HG03575 (cell line): ENCODE measurements at regions not wholly inside any gene's neighbourhood (a gene's known extent, or its start where the extent isn't known, plus 50 kb on each side); places are given as distances from the start of the nearest gene placed in this dataset.

Source experiments
- ATAC-seq: cut with Tn5 transposase; IDR thresholded peaks from one replicate; pipeline ENCODE4 v1.9.1; 2021; ENCODE audit not compliant: unreplicated experiment, insufficient number of reproducible peaks, low FRiP score; ENCODE audit errors: extremely low read depth

- ATAC-seq = no peak
Observed at GRCh38 chr2:118549503-118549902, 297.9 kb downstream of the EN1 start.

GRCh38 chr2:118548880-118549488 lies 298.5 kb downstream of the EN1 start:
- ATAC-seq = no peak

GRCh38 chr2:118539290-118539689 lies 308.2 kb downstream of the EN1 start:
- no peak for ATAC-seq

- ATAC-seq = no peak
Observed at GRCh38 chr2:118536306-118536705, 311.1 kb downstream of the EN1 start.

- ATAC-seq = no peak
Observed at GRCh38 chr2:118535818-118536212, 311.6 kb downstream of the EN1 start.

- ATAC-seq = no peak
Observed at GRCh38 chr2:118535171-118535817, 312.2 kb downstream of the EN1 start.

- no peak for ATAC-seq
Observed at GRCh38 chr2:118530976-118531375, 316.5 kb downstream of the EN1 start.

- no peak for ATAC-seq
Observed at GRCh38 chr2:118529908-118530599, 317.4 kb downstream of the EN1 start.

- ATAC-seq = no peak
Observed at GRCh38 chr2:118527571-118527970, 319.9 kb downstream of the EN1 start.

- ATAC-seq = no peak
Observed at GRCh38 chr2:118525346-118525745, 322.1 kb downstream of the EN1 start.

- ATAC-seq = no peak
Observed at GRCh38 chr2:118524911-118525310, 322.5 kb downstream of the EN1 start.

- ATAC-seq = no peak
Observed at GRCh38 chr2:118523761-118524160, 323.7 kb downstream of the EN1 start.

- no peak for ATAC-seq
Observed at GRCh38 chr2:118521960-118522359, 325.5 kb downstream of the EN1 start.

GRCh38 chr2:118521272-118521671 lies 326.2 kb downstream of the EN1 start:
- no peak for ATAC-seq

GRCh38 chr2:118520246-118520645 lies 327.2 kb downstream of the EN1 start:
- no peak for ATAC-seq

GRCh38 chr2:118519511-118519910 lies 327.9 kb downstream of the EN1 start:
- no peak for ATAC-seq

GRCh38 chr2:118510807-118511206 lies 336.6 kb downstream of the EN1 start:
- no peak for ATAC-seq

- ATAC-seq = no peak
Observed at GRCh38 chr2:118509319-118510004, 338.0 kb downstream of the EN1 start.

GRCh38 chr2:118508282-118508681 lies 339.2 kb downstream of the EN1 start:
- ATAC-seq = no peak

GRCh38 chr2:118505436-118505835 lies 342.0 kb downstream of the EN1 start:
- no peak for ATAC-seq
